ENCODE measurements at regions not wholly inside any gene's neighbourhood (a gene's known extent, or its start where the extent isn't known, plus 50 kb on each side); places are given as distances from the start of the nearest gene placed in this dataset.

GRCh38 chr2:117195381-117195780 lies 619.1 kb upstream of the DDX18 start:
- H3K27ac Mint-ChIP-seq: no peak overlapping the region
- H3K9me3 Mint-ChIP-seq: peaks cover 24% of the 10 kb centered on the region
- H3K27me3 Mint-ChIP-seq: no peaks in the 10 kb centered on the region
- no peaks in the 10 kb centered on the region for H3K4me1 Mint-ChIP-seq
- ATAC-seq (no peak), DNase-seq (no peak)
- no peak overlapping the region for H3K4me3 Mint-ChIP-seq
- H3K36me3 Mint-ChIP-seq (ENCODE audit: low read depth): no peaks in the 10 kb centered on the region

DNA sequence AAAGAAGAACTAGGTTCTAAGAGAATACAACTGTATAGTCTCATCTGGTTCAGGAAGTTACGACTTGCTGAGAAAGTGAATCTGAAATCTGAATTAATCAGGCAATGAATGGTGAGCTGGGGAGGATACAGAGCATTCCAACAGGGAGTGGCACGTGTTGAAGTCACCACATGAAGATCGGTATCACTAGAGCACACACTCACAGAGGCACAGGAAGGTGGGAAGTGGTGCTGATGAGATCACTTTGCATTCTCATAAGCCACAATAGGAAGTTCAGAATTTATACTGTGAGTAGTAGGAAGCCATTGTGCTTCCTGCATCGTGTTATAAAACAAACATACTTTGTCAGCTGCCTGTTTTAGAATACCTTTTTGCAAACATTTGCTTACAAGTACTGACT lies 615.0 kb upstream of the DDX18 start:
- Mint-ChIP-seq H3K27ac (no peak overlapping the region), H3K36me3 (ENCODE audit: low read depth) (no peaks in the 10 kb centered on the region), H3K9me3 (peaks cover 22% of the 10 kb centered on the region), H3K4me3 (no peak overlapping the region), H3K27me3 (no peaks in the 10 kb centered on the region), H3K4me1 (no peaks in the 10 kb centered on the region)
- DNase-seq: no peak
- ATAC-seq: no peak

- DNase-seq (no peak), ATAC-seq (no peak)
- Mint-ChIP-seq H3K9me3 (peaks cover 16% of the 10 kb centered on the region), H3K27me3 (no peaks in the 10 kb centered on the region), H3K27ac (no peak overlapping the region), H3K4me3 (no peak overlapping the region), H3K4me1 (no peaks in the 10 kb centered on the region), H3K36me3 (ENCODE audit: low read depth) (no peaks in the 10 kb centered on the region)
Observed at GRCh38 chr2:117212562-117212961, 601.9 kb upstream of the DDX18 start.

- no peaks in the 10 kb centered on the region for H3K4me1 Mint-ChIP-seq
- H3K27ac Mint-ChIP-seq: no peak overlapping the region
- no peak overlapping the region for H3K4me3 Mint-ChIP-seq
- DNase-seq (no peak), ATAC-seq (no peak)
- peaks cover 24% of the 10 kb centered on the region for H3K9me3 Mint-ChIP-seq
- H3K36me3 Mint-ChIP-seq (ENCODE audit: low read depth): no peaks in the 10 kb centered on the region
- no peaks in the 10 kb centered on the region for H3K27me3 Mint-ChIP-seq
Observed at GRCh38 chr2:117217145-117217544, 597.3 kb upstream of the DDX18 start.

- Mint-ChIP-seq H3K27me3 (no peaks in the 10 kb centered on the region), H3K9me3 (peaks cover 20% of the 10 kb centered on the region), H3K4me3 (no peak overlapping the region), H3K4me1 (no peaks in the 10 kb centered on the region), H3K27ac (no peak overlapping the region), H3K36me3 (ENCODE audit: low read depth) (no peaks in the 10 kb centered on the region)
- ATAC-seq (no peak), DNase-seq (no peak)
Observed at GRCh38 chr2:117222809-117223208, 591.7 kb upstream of the DDX18 start.

DNA sequence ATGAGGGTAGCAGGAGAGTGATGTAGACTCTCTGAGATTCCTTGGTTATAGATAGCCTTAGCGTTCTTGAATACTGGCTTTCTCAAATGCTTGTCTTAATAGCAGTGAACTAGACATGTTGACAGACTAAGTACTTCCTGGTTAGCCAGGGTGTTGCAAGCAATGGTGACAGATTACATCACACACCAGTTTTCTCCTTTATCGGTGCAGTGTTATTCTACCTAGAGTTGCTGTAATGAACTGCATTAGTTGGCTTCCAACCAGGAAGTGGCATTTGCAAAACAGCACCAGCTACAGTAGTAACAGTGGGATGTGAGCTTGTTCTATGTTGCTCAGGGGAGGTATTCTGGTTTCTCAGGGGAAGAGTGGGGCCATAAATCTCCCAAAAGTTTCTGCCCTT lies 582.2 kb upstream of the DDX18 start:
- H3K4me1 Mint-ChIP-seq: no peaks in the 10 kb centered on the region
- H3K27me3 Mint-ChIP-seq: no peaks in the 10 kb centered on the region
- H3K4me3 Mint-ChIP-seq: no peak overlapping the region
- no peak overlapping the region for H3K27ac Mint-ChIP-seq
- ATAC-seq (no peak), DNase-seq (no peak)
- H3K36me3 Mint-ChIP-seq (ENCODE audit: low read depth): no peaks in the 10 kb centered on the region
- peaks cover 25% of the 10 kb centered on the region for H3K9me3 Mint-ChIP-seq

- H3K4me1 Mint-ChIP-seq: no peaks in the 10 kb centered on the region
- no peak overlapping the region for H3K4me3 Mint-ChIP-seq
- no peak overlapping the region for H3K27ac Mint-ChIP-seq
- DNase-seq: no peak
- peaks cover 9% of the 10 kb centered on the region for H3K9me3 Mint-ChIP-seq
- H3K36me3 Mint-ChIP-seq (ENCODE audit: low read depth): no peaks in the 10 kb centered on the region
- H3K27me3 Mint-ChIP-seq: no peaks in the 10 kb centered on the region
- no peak for ATAC-seq
Observed at GRCh38 chr2:117257362-117257761, 557.1 kb upstream of the DDX18 start.

- H3K4me1 Mint-ChIP-seq: no peaks in the 10 kb centered on the region
- H3K27me3 Mint-ChIP-seq: no peaks in the 10 kb centered on the region
- ATAC-seq (no peak), DNase-seq (no peak)
- H3K4me3 Mint-ChIP-seq: no peak overlapping the region
- H3K9me3 Mint-ChIP-seq: peaks cover 13% of the 10 kb centered on the region
- no peak overlapping the region for H3K27ac Mint-ChIP-seq
- no peaks in the 10 kb centered on the region for H3K36me3 Mint-ChIP-seq (ENCODE audit: low read depth)
Observed at GRCh38 chr2:117269574-117269973, 544.9 kb upstream of the DDX18 start.

- no peak for DNase-seq
- Mint-ChIP-seq H3K36me3 (ENCODE audit: low read depth) (no peaks in the 10 kb centered on the region), H3K4me3 (no peak overlapping the region), H3K27me3 (no peaks in the 10 kb centered on the region), H3K27ac (no peak overlapping the region), H3K4me1 (no peaks in the 10 kb centered on the region), H3K9me3 (peaks cover 9% of the 10 kb centered on the region)
- ATAC-seq: no peak
Observed at GRCh38 chr2:117271631-117272030, 542.9 kb upstream of the DDX18 start.

GRCh38 chr2:117273009-117273671 lies 541.4 kb upstream of the DDX18 start:
- Mint-ChIP-seq H3K4me3 (no peak overlapping the region), H3K27ac (no peak overlapping the region), H3K4me1 (no peaks in the 10 kb centered on the region), H3K36me3 (ENCODE audit: low read depth) (no peaks in the 10 kb centered on the region), H3K9me3 (peaks cover 9% of the 10 kb centered on the region), H3K27me3 (no peaks in the 10 kb centered on the region)
- ATAC-seq (no peak), DNase-seq (no peak)

- Mint-ChIP-seq H3K4me1 (no peaks in the 10 kb centered on the region), H3K36me3 (ENCODE audit: low read depth) (no peaks in the 10 kb centered on the region), H3K27me3 (no peaks in the 10 kb centered on the region), H3K4me3 (no peak overlapping the region), H3K9me3 (peaks cover 18% of the 10 kb centered on the region), H3K27ac (no peak overlapping the region)
- no peak for DNase-seq
- no peak for ATAC-seq
Observed at GRCh38 chr2:117293012-117293411, 521.5 kb upstream of the DDX18 start.

GRCh38 chr2:117299451-117299850 lies 515.0 kb upstream of the DDX18 start:
- H3K9me3 Mint-ChIP-seq: peaks cover 28% of the 10 kb centered on the region
- no peaks in the 10 kb centered on the region for H3K4me1 Mint-ChIP-seq
- H3K27ac Mint-ChIP-seq: no peak overlapping the region
- H3K36me3 Mint-ChIP-seq (ENCODE audit: low read depth): no peaks in the 10 kb centered on the region
- ATAC-seq: no peak
- H3K4me3 Mint-ChIP-seq: no peak overlapping the region
- H3K27me3 Mint-ChIP-seq: no peaks in the 10 kb centered on the region
- DNase-seq: no peak

DNA sequence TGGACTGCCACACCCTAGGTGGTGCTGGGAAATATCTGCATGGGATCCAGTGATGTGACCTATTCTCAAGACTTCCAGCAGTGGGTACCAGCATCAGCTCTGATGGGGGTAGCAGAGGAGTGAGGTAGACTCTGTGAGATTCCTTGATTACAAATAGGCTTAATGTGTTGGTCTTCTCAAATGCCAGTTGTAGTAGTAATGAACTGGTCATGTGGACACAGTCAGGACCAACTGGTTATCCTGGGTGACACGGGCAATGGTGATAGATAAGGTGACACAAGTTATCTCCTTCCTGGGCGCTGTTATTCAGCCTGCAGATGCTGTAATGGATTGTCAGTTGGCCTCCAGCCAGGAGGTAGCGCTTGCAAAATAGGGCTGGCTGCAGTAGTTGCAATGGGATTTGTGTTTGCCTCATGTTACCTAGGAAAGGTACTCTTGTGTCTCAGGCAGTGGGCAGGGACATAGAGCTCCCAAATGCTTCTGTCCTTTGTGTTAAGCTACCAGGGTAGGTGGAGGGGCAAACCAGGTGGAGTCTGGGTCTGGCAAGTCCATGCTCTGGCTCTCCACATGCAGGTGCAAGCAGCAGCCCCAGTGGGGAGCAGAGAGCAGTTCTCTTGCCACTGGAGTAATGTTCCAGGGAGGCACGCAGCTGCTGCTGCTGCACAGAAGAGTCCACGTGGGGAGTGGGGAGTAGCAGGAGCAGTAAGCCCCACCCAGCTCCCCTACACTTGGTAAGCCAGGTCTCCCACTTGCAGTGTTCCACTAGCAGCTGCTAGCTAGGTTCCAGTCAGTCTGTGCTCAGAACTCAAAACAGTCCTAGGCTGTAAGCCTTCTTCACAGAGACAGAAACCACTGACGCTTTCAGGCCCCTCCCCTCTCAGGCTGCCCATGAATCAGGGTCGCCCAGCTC lies 505.4 kb upstream of the DDX18 start:
- Mint-ChIP-seq H3K36me3 (ENCODE audit: low read depth) (no peaks in the 10 kb centered on the region), H3K9me3 (peaks cover 8% of the 10 kb centered on the region), H3K27me3 (no peaks in the 10 kb centered on the region), H3K4me3 (no peak overlapping the region), H3K4me1 (no peaks in the 10 kb centered on the region), H3K27ac (no peak overlapping the region)
- ATAC-seq (no peak), DNase-seq (no peak)

DNA sequence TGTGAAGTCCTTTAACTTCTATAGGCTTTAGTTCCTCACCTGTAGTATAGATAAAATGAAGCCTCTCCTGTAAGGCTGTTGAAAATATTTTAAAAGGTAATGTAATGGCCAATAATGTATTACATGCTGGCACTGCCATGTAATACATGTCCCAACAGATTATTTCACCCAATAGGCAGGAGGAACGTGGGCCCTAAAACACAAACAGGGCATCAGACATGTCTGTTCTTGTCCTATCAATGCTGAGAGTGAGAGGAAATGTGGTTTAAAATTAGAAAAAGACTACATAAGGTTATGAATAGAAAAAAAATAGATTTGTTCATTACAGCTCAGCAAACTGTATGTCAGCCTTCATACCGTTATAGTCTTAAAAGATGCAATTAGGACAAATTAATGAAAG lies 492.7 kb upstream of the DDX18 start:
- DNase-seq: no peak
- no peak overlapping the region for H3K4me3 Mint-ChIP-seq
- no peak for ATAC-seq
- H3K27me3 Mint-ChIP-seq: no peaks in the 10 kb centered on the region
- no peaks in the 10 kb centered on the region for H3K9me3 Mint-ChIP-seq
- no peaks in the 10 kb centered on the region for H3K4me1 Mint-ChIP-seq
- H3K36me3 Mint-ChIP-seq (ENCODE audit: low read depth): no peaks in the 10 kb centered on the region
- H3K27ac Mint-ChIP-seq: no peak overlapping the region

DNA sequence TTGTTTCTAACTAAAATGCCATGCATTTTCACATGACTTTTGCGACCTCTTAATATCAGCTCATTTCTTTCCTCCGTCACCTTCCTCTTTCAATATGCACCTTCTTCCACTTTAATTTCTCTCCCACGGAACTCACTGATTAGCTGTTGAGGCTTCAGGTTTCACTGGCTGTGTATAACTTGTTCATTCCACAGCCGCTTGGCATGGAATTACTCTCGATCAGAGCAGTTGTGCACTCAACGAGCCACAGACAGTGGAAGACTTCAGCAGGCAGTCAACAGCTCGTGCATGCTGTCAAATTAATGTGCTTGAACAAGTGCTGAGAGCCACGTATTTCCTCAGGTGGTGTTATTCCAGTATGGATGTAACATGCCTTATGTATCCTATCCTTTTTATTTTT lies 491.2 kb upstream of the DDX18 start:
- H3K4me1 Mint-ChIP-seq: no peaks in the 10 kb centered on the region
- DNase-seq (no peak), ATAC-seq (no peak)
- H3K27me3 Mint-ChIP-seq: no peaks in the 10 kb centered on the region
- H3K4me3 Mint-ChIP-seq: no peak overlapping the region
- no peaks in the 10 kb centered on the region for H3K9me3 Mint-ChIP-seq
- no peak overlapping the region for H3K27ac Mint-ChIP-seq
- H3K36me3 Mint-ChIP-seq (ENCODE audit: low read depth): no peaks in the 10 kb centered on the region
